Lower leg skin (tissue), 3 donors: ENCODE measurements at regions not wholly inside any gene's neighbourhood (a gene's known extent, or its start where the extent isn't known, plus 50 kb on each side); places are given as distances from the start of the nearest gene placed in this dataset.

Experiments used
- POLR2A ChIP-seq, 2 donors: fragments of 450-650 bp; IDR thresholded peaks; one replicate each; pipeline ENCODE4 v1.6.1; 2016 to 2017; ENCODE audit warnings: antibody characterized with exemption in 2 of 2, mild to moderate bottlenecking in 1 of 2, moderate library complexity in 1 of 2
- TF ChIP-seq, protein P1 (sequence below), 3 donors: fragments of 450-650 bp; IDR thresholded peaks; one replicate each; pipeline ENCODE4 v1.5.1; 2016; ENCODE audit warnings: antibody characterized with exemption in 3 of 3, mild to moderate bottlenecking in 3 of 3, moderate library complexity in 2 of 3

DNA sequence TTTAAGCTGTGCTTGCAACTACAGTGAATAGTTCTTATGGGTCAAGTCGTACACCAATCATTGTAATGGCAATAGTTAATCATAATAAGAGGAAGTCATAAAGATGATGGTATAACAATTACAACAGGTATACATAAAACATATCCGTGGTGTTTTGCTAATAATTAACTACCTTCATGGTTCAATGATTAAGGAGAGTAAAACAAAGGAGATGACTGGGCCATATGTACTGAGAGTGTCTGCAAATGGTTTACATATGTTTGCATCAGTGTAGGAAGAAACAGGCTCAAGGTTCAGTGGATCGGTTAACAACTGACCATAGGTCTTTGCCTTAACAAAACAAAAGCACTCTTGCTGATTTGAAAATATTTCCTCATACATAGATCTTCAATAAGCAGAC, 253.0 kb downstream of the COX7B2 start:
- TF ChIP-seq, protein P1, sequence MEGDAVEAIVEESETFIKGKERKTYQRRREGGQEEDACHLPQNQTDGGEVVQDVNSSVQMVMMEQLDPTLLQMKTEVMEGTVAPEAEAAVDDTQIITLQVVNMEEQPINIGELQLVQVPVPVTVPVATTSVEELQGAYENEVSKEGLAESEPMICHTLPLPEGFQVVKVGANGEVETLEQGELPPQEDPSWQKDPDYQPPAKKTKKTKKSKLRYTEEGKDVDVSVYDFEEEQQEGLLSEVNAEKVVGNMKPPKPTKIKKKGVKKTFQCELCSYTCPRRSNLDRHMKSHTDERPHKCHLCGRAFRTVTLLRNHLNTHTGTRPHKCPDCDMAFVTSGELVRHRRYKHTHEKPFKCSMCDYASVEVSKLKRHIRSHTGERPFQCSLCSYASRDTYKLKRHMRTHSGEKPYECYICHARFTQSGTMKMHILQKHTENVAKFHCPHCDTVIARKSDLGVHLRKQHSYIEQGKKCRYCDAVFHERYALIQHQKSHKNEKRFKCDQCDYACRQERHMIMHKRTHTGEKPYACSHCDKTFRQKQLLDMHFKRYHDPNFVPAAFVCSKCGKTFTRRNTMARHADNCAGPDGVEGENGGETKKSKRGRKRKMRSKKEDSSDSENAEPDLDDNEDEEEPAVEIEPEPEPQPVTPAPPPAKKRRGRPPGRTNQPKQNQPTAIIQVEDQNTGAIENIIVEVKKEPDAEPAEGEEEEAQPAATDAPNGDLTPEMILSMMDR (IDR thresholded peaks at IDR 0.05): no peak
- TF ChIP-seq POLR2A (IDR thresholded peaks at IDR 0.05): no peak
